ENCODE measurements at regions not wholly inside any gene's neighbourhood (a gene's known extent, or its start where the extent isn't known, plus 50 kb on each side); places are given as distances from the start of the nearest gene placed in this dataset.
"Not testable (repeated sequence)": the region's sequence is repeated elsewhere in the genome, so short reads cannot be mapped to it uniquely, and the experiment has no call there.

DNA sequence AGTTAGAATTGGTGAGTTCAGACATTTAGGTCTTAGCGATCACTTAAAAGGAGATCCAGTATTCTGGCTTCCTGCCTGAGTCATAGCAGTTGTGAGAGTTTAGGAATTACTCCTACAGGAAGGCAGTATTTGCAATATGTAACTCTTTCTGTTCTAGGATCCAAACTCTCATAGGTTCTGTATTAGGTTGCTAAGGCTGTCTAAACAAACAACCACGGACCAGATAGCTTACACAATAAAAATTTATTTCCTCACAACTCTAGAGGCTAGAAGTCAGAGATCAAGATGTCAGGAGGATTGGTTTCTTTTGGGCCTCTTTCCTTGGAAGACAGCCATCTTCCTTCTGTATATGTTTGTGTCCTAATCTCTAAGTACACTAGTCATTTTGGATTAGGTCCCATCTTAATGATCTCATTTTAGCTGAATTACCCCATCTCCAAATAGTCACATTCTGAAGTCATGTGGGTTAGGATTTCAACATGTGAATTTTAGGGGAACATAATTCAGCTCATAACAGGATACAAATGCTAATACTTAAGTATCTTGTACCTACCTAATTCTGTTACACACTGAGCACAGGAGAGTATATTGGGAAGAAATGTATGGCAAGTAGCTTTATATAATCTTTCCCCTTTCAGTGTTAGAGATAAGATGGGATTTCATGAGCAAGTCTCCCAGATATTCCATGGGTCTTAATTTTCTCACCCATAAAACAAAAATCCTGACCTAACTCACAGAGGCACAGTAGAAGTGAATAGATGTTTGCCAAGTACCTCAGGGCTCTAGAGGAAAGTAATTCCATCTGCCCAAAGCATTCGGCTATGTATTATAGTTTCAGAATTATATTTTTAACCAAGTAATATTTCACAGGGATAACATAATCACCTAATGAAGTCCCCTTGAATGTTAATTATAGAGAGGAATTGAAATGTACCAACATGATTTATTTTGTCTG is 144.4 kb downstream of the PTBP2 start:
- no peak for DNase-seq (ENCODE audit: low spot score)

DNA sequence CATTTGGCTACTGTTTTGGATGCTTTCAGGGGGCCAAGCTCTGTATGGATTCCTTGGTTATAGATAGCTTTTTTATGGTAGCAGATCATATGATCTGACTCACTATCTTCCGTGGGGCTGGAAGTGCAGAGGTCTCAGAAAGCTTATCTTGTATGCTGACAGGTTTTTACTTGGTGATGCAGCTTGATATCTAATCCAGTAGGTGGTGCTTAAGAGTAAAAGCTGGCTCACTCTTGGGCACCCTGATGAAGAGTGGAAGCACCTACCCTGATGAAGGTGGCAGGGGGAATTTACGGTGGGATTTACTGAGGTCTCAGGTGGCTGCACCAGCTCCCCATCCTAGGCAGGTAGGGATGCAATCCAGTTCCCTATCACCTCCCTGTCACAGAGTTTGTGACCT is 151.2 kb downstream of the PTBP2 start:
- DNase-seq (ENCODE audit: low spot score) = no peak

DNA sequence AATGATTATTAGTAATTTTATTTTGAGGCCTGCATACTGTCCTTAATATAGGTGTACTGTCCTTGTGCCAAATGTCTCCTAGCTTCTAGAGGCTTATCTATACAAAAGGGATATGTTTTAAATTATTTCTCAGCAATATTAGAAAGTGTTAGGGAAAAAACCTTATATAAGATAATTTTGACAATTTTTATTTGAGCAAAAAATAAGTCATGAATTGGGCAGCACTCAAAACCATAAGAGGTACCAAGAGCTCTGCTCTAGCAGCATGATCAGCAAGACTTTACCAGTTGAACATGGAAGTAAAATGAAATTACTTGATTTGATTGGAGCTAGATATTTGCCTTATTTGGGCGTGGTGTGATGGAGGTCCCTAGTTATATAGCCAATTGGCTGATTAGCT is 157.1 kb downstream of the PTBP2 start:
- DNase-seq (ENCODE audit: low spot score) = no peak

DNA sequence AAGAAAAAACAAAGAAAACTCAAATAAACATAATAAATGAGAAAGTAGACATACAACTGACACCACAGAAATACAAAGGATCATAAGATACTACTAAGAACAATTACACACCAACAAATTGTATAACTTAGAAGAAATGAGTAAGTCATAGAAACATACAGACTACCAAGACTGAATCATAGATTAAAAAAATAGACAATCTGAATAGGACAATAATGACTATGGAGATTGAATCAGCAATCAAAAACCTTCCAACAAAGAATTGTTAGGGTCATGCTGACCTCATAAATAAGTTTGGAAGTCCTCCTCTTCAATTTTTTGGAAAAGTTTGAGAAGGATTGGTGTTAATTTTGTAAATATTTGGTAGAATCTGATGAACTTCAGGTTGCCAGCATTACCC is 159.0 kb downstream of the PTBP2 start:
- DNase-seq (ENCODE audit: low spot score) = no peak

DNA sequence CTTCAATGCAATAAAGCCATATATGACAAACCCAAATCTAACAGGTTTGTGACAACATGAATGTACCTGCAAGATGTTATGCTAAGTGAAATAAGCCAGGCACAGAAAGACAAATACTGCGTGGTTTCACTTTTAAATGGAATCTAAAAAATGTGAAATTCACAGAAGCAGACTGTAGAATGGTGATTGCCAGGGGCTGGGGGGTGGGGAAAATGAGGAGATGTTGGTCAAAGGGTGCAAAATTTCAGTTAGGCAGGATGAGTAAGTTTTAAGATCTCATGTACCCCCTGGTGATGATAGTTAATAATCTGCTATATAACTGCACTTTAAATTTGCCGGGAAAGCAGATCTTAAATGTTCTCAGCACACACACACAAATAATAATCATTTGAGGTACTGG is 160.5 kb downstream of the PTBP2 start:
- no peak for DNase-seq (ENCODE audit: low spot score)

DNA sequence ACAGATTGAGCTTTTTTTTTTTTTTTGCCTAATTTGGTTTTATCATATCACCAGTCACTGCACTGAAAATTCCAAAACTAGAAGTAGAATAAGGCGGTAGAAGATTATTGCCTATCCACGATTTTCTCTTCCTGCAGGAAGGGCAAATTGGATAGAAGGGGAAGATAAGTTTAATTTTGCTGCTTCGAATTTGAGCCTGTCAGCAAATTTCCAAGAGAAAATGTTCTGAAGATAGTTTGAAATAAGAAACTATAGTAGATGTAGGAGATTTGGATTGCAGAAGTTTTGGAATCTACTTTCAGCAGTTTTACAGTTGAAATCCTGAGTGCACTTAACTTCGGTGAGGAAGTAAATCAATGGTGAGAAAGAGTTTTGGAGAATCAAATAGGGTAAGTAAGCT is 164.9 kb downstream of the PTBP2 start:
- DNase-seq (ENCODE audit: low spot score) = no peak

DNA sequence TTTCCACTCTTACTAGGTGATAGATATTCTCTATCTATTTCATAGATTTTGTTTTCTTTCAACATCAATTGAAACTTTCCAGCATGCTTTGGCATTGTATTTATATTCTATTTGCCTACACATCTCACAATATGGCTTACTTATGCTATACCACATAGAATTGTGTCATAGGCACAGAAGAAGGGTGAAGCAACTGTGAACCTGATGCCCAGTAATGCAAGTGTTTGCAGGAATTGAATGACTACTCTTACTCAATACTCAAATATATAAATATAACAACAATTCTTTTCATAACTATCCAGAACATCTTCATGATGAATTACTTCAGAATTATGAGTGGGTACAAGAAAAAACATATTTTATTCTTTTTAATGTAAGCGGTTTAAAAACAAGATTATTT is 165.9 kb downstream of the PTBP2 start:
- DNase-seq (ENCODE audit: low spot score) = no peak

DNA sequence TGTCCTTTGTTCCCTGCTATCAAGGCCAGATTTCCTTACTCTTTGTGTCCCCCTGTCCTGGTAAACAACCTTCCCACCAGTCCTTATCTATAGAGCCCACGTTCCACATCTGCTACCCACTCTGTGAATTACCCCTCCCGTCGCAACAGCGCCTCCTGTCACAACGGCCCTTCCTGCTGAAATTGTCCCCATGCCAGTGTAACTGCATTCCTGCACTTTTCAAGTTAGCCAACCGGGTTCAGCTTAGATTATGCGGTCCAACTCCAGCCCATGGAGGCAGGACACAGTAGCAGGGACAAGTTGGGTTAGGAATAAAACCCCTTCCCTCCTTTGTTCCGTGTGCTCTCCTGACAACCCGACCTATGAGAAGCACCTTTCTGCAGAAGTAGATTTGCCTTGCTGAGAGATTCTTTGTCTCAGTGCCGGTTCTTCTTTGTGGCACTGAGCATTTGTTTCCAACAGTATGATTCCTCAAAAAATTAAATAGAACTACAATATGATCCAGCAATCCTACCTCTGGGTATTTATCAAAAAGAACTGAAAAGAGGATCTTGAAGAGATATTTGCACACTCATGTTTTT is 180.3 kb downstream of the PTBP2 start:
- DNase-seq (ENCODE audit: low spot score) = no peak

DNA sequence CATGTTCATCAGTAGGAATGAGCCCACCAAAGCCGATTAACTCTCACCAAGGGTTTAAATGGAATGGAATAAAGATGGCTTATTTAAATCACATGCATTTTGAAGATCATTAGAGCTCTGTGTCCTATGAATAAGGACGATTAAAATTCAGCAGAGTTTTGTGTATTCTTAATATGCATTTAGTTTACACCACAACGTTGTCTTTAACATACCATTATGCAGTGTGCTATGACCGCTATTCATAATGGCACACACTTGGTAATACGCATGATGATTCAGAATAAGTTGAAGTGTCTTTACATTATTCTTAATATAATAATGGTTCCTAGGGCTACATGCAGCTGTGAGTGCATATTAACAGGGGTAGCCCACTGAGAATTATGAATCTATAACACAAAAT is 190.7 kb downstream of the PTBP2 start:
- no peak for DNase-seq (ENCODE audit: low spot score)

DNA sequence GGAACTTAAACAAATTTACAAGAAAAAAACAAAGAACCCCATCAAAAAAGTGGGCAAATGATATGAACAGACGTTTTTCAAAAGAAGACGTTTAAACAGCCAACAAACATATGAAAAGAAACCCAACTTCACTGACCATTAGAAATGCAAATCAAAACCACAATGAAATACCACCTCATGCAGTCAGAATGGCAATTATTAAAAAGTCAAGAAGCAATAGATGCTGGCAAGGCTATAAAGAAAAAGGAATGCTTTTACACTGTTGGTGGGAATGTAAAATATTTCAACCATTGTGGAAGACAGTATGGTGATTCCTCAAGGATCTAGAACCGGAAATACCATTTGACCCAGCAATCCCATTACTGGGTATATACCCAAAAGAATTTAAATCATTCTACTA is 194.1 kb downstream of the PTBP2 start:
- not testable (repeated sequence) for DNase-seq (ENCODE audit: low spot score)

DNA sequence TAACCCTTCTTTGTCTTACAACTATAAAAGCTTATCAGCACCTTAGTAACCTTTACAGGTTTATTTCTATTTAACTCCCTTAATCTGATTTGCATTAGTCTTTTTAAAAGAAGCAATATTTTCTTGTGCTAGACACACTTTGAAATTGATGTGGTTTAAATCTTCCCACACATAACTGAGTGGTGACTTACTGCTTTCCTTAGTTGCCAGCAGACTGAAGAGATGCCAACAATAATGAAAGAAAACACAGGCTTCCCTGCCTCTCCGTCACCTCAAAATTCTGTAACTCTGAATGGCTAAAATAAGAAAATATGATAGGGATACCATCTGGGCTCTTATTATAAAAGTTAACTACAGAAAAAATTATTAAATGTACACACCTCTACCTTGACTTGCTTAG is 196.8 kb downstream of the PTBP2 start:
- no peak for DNase-seq (ENCODE audit: low spot score)

DNA sequence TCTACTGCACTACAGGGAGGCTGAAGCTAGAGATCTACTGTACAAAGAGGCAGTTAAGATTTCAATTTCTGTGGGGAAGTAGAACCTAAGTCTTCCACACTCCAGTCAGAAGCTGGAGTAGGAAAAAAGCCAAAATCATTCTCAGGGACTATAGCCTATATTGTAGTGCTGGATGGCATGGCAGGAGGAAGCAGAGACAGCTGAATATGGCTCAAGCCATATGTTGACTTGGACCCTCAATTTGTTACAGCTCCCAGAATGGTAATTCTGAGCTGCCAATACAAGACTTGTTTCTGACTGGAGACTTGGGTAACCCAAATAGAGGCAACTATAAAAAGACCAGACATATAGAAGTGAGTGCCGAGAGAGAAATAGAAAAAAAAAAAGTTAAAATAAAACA is 200.6 kb downstream of the PTBP2 start:
- DNase-seq (ENCODE audit: low spot score) = no peak

DNA sequence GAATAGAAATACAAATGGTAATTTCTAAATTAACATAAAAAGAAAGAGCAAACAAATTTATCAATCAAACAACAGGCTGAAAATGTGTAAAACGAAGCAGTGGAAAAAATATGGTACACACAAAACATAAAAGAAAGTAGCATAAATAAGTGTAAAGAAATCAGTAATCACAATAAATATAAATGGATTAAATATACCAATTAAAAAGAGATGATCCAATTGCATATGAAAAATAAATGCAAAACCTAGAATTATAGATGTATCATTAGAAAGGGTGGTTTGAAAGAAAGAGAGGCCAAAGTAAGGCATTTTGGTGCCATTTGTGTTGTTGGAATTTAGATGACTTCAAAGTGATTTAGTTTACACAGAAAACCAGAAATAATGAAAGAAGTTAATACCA is 202.2 kb downstream of the PTBP2 start:
- DNase-seq (ENCODE audit: low spot score) = no peak

DNA sequence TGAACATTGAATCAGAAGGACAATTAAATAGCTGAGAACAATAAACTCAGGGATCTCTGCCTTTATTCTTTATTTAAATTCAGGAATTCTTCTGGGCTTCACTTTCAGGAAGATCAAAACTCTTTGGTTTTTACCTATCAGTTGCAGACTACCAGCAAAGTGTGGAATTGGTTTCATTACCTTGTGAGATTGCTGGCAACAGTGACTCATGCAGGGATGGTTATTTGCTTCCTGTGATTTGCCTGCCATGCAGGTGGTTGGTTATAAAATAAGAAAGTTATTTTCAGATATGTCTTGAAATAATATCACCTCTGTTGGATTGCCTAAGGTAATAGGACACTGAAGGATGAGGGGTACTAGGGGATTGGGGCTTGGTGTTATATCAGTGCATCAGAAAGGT is 204.6 kb downstream of the PTBP2 start:
- no peak for DNase-seq (ENCODE audit: low spot score)

DNA sequence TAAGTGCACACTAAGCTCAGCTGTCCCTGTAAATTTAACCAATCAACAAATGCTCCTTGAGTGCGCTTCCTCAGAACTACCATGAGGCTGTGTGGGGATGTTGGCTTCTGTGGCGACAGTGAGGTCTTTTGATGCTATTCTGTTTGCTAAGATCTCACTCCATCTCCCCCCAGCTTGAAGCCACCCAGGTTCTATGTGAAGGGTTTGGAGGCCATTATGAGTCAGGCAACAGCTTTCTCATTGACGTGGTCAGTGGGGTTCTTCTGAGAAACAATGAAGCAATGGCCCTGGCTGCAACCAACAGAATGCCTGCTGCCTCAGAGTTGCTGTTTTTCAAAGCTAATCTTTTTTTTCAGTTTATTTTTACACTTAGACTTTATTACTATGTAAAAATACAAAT is 205.5 kb downstream of the PTBP2 start:
- DNase-seq (ENCODE audit: low spot score) = no peak

DNA sequence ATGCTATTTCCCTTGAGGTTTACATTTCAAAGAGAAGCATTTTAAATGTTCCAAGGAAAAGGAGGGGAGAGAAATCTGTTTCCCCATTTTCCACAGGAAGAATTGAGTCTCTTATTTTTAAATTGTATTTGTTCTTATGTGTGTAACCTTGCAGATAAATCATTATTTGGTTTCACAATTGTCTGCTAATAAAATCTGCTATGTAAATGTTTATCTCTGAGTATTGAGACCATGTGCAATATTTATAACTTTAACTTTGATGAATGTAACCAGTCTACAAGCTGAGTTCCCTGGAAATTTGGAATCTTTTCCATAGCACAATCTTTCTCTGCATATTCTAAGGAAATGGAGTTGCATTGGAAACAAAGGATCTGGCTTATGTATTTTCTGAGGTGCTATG is 209.6 kb downstream of the PTBP2 start:
- no peak for DNase-seq (ENCODE audit: low spot score)

DNA sequence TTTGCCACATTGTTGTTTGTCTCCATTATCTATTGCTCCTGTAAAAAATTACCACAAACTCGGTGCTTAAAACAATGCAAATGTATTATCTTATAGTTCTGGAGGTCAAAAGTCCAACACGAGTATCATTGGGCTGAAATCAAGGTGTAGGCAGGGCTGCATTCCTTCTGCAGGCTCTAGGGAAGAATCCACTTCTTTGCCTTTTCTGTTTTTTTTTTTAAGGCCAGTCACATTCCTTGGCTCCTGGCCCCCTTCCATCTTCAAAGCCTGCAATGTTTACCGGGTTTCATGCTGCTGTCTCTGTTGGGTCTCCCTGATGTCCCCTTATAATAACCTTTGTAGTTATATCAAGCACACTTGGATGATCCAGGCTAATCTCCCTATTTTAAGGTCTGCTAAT is 212.7 kb downstream of the PTBP2 start:
- no peak for DNase-seq (ENCODE audit: low spot score)

DNA sequence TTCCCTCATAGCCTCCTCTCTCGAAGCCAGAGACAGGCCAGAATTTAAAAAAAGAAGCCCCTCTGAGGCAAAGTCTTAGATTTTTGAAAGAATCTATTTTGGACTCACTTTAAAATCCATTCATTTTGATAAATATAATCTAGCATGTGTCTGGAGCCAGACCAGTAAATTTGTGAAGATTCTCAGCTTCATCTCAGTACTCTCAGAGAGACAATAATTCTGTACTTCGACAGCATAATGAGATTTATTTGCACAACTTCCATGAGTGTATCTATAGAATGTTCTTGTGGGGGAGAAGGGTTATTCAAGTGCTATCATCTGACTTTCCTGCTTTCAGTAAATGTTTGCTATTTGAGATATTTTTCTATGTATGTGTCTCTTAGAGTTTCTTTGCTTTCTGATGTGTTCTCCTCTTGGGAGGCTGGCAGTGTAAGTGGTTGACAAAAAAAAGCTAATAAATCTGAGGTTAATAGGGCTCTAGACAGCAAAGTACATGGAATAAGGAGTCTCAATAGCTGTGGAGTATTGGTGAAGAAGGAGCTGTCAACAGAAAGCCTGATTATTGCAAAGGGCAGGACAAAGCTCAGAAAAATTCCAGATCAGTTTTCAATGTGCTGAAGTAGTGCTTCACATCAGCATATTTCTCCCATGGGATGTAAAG is 223.0 kb downstream of the PTBP2 start:
- DNase-seq (ENCODE audit: low spot score) = no peak

DNA sequence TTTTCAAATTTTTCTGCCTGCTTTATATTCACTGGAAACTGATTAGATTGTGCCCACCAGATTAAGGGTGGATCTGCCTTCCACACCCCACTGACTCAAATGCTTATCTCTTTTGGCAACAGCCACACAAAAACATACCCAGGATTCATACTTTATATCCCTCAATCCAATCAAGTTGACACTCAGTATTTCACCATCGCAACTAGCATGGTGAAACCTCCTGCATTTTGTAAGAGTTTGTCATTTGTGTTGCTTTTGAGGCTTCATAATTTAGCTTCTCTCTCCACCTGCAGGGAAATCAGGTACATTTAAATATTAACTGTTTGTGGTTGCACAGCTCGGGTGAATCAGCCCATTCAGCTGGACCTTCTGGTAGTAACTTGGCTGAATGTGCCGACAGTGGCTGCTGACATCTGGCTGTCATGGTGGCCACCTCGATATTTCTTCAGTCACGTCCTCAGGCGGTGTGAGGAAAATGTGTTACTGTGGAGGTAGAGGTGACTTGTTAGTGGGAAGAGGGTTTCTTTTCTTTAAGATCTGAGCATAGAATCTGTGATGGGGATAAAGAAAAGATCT is 224.0 kb downstream of the PTBP2 start:
- no peak for DNase-seq (ENCODE audit: low spot score)

DNA sequence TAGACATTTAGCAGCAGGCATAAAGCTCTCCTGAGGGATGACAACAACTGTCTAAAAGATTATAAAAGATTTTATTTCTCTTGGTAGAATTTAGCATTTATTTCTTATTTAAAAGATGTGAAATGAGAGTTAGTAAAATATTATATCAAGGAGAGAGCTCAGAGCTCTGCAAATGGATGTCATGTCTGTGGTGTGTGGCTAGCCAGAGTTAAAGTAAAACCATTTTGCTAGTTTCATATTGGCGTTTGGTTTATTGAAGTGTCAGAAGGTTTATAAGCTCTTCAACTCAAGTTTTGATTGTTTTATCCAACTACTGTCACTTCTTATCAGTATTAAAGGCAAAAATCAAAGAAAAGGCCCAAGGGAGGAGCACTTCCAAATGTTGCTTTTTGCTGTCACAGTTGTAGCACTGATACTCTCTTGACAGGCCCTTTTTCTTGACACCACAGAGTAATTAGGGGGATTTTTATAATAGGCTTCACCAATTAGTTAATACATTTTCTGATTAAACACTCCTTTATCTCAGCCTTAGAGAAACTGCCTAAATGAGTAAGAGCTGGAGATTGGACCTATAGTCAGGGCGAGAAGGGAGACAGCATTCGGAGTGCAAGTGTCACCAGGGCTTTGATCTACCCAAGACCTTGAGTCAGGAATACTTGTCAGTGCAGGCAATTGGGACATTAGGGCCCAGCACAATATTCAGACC is 233.9 kb downstream of the PTBP2 start:
- DNase-seq (ENCODE audit: low spot score) = no peak

DNA sequence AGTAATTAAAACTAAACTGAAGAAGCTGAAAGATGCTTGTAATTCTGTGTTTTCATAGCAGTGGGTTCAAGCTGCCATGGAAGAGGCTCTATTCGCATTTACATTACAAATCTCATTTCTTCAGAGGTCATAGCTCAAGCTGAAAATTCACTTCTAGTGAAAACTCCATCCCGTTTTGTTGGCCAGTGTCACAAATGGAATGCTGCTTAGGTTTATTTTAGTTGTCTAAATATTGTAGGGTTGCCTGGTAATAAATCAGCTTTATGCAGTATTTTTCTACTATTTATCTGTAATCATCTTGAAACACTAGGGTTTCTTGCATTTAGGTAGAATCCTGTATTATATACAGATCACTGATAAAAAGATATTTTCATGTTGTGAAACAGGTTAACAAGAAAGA is 240.6 kb downstream of the PTBP2 start:
- DNase-seq (ENCODE audit: low spot score) = no peak

DNA sequence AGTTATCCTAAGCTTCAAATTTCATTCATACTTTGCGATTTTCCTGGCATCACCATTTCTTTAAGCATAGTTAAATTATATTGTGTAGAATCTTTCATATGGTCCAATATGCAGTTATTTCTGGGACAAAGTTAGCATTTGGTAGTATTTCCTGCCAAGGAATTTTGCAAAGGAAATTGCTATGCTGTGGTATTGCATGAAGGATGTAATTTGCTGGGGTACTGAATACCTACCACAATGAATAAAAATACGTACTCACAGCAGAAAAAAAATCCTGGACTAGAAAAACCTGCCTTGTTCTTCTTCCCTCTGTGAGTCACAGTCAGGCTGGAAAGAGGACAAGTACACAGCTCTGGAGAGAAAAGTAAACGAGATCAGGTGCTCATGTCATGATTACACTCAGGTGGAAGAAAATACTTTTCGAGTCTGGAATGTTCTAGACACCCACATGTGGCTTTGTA is 241.2 kb downstream of the PTBP2 start:
- no peak for DNase-seq (ENCODE audit: low spot score)

Data from CD4-positive, alpha-beta T cell treated with Interleukin-6 at 100 ng/mL for 8 hours (primary cell).